Heart left ventricle (tissue), 16 donors: ENCODE measurements at regions not wholly inside any gene's neighbourhood (a gene's known extent, or its start where the extent isn't known, plus 50 kb on each side); places are given as distances from the start of the nearest gene placed in this dataset.

Experiments used
- ATAC-seq, 4 donors: fragments of 200-7000 bp; cut with Tn5 transposase; one replicate each; pipeline ENCODE4 v1.9.1; 2020 to 2022; ENCODE audit warnings: moderate library complexity in 4 of 4, mild to moderate bottlenecking in 3 of 4, moderate number of reproducible peaks in 1 of 4
- DNase-seq, 5 donors: peaks; one replicate each; pipeline ENCODE4 v3.0.0-alpha.2; 2020
- H3K27ac ChIP-seq, 12 donors: fragments of 200-600 bp; sonication (generic) in 4 of 12; one replicate each; pipeline versions ENCODE4 v1.5.0 to v1.8.0; 2016 to 2022; ENCODE audit warnings: mild to moderate bottlenecking in 2 of 12
- H3K27me3 ChIP-seq, 9 donors: fragments of 200-600 bp; sonication (generic) in 2 of 9; one replicate each; pipeline versions ENCODE4 v1.5.1 to v1.8.0; 2016 to 2022; ENCODE audit warnings: mild to moderate bottlenecking in 3 of 9
- H3K36me3 ChIP-seq, 9 donors: fragments of 200-600 bp; sonication (generic) in 2 of 9; one replicate each; pipeline versions ENCODE4 v1.5.0 to v1.8.0; 2018 to 2022; ENCODE audit warnings: mild to moderate bottlenecking in 2 of 9
- H3K4me1 ChIP-seq, 12 donors: fragments of 200-600 bp; sonication (generic) in 4 of 12; one replicate each; pipeline versions ENCODE4 v1.5.0 to v1.8.0; 2016 to 2022; ENCODE audit warnings: mild to moderate bottlenecking in 3 of 12
- H3K4me3 ChIP-seq, 12 donors: fragments of 200-600 bp; sonication (generic) in 4 of 12; one replicate each; pipeline versions ENCODE4 v1.5.0 to v1.8.0; 2017 to 2022; ENCODE audit warnings: mild to moderate bottlenecking in 9 of 12, moderate library complexity in 4 of 12
- H3K9me3 ChIP-seq, 12 donors: fragments of 200-600 bp; sonication (generic) in 4 of 12; one replicate each; pipeline versions ENCODE4 v1.5.0 to v1.8.0; 2016 to 2022; ENCODE audit warnings: mild to moderate bottlenecking in 1 of 12
- CTCF ChIP-seq, 12 donors: fragments of 200-600 bp; sonication (generic) in 4 of 12; IDR thresholded peaks; one replicate each; pipeline versions ENCODE4 v1.5.0 to v1.8.0; 2018 to 2022; ENCODE audit warnings: antibody characterized with exemption in 12 of 12, mild to moderate bottlenecking in 5 of 12
- POLR2A ChIP-seq, 2 donors: fragments of 450-650 bp; IDR thresholded peaks; one replicate each; pipeline ENCODE4 v1.6.1; 2017; ENCODE audit warnings: antibody characterized with exemption in 2 of 2, mild to moderate bottlenecking in 2 of 2, moderate library complexity in 2 of 2
- WGBS, 4 donors: extraction: QIAGEN DNeasy Blood & Tissue Kit in 2 of 4; methylation state at CpG; one replicate each; pipeline versions ENCODE4 v1.1.5 to v1.1.7; 2013 to 2018; 5-methylcytosine and 5-hydroxymethylcytosine counted together
- intact Hi-C, 10 donors: fragments of 100-400 bp; cut with DNase I; formaldehyde crosslinking; loops; one replicate each; pipeline versions ENCODE4 v1.11.1 to v1.14.2; 2022
- donor health status: ischemic (EF 13 %, LVEDD 7.1; RV severe dilation, severe dysfunction).
- donor health status: healthy with polysubstance abuse.
- donor health status: DM: no; HTN: yes; CAD: no.
- donor health status: DM: no; HTN: no; CAD: no.
- donor health status: ischemic (EF 25% LVEDD 6.9; RV normal size, moderate dysfunction).
- donor health status: ischemic (EF 25% LVEDD 5.7; RV mildly dilated, moderate dysfunction).
- donor health status: healthy.
- donor health status: DM: yes; HTN: yes; CAD: no.
- donor health status: ischemic (EF 35%, LVEDD 5.7; RV mildly dilated, moderate dysfunction).
- donor health status: nonischemic (EF 11% LVEDD 7.7; RV severe dilation, severe dysfunction).
- donor health status: DM: yes; HTN: yes; CAD: no.
- donor health status: PGD.
- donor health status: ischemic (EF 29% LVEDD 5.4; RV normal size, mild dysfunction).
- donor health status: nonischemic (EF 23%, LVEDD 6.1; RV moderate dilation, normal function).

GRCh38 chr10:20978617-20979016 lies 81.5 kb upstream of the NEBL start:
- TF ChIP-seq CTCF (IDR thresholded peaks at IDR 0.05) (no peak), POLR2A (IDR thresholded peaks at IDR 0.05) (no peak)
- Histone ChIP-seq H3K9me3 (peaks cover 0 to 4% (median 0%) of the 10 kb centered on the region in 12 donors), H3K27me3 (no peaks in the 10 kb centered on the region), H3K36me3 (no peaks in the 10 kb centered on the region), H3K4me1 (peaks cover 0 to 18% (median 1%) of the 10 kb centered on the region in 12 donors), H3K4me3 (no peak overlapping the region), H3K27ac (no peak overlapping the region)
- DNase-seq: no peak
- 43 to 58% (median 48%) methylated on average over 5 of the region's 5 CpGs for WGBS, 4 donors
- intact Hi-C loops: no loop called here
- ATAC-seq: peak in 1 of 4 donors; percentile 34

- no peak for TF ChIP-seq CTCF (IDR thresholded peaks at IDR 0.05)
- Histone ChIP-seq H3K27me3 (no peaks in the 10 kb centered on the region), H3K4me3 (no peak overlapping the region), H3K4me1 (peaks cover 0 to 18% (median 1%) of the 10 kb centered on the region in 12 donors), H3K27ac (no peak overlapping the region), H3K36me3 (no peaks in the 10 kb centered on the region), H3K9me3 (peaks cover 0 to 4% (median 0%) of the 10 kb centered on the region in 12 donors)
- no peak for ATAC-seq
- intact Hi-C loops: no loop called here
- WGBS, 4 donors: 50 to 54% (median 52%) methylated on average over 5 of the region's 5 CpGs
- DNase-seq: no peak
These were observed 80.2 kb upstream of the NEBL start for GRCh38 chr10:20977300-20977699.

- no peaks in the 10 kb centered on the region for H3K36me3 ChIP-seq
- ATAC-seq (no peak), DNase-seq (no peak)
- intact Hi-C loops: no loop called here
- no peaks in the 10 kb centered on the region for H3K27me3 ChIP-seq
- TF ChIP-seq CTCF (IDR thresholded peaks at IDR 0.05): no peak
- TF ChIP-seq POLR2A (IDR thresholded peaks at IDR 0.05): no peak
- H3K4me3 ChIP-seq: no peak overlapping the region
- no peak overlapping the region for H3K27ac ChIP-seq
- H3K9me3 ChIP-seq: peaks cover 0 to 4% (median 0%) of the 10 kb centered on the region in 12 donors
- WGBS, 4 donors: 38 to 46% (median 42%) methylated on average over 3 of the region's 3 CpGs
- H3K4me1 ChIP-seq: peaks cover 0 to 18% (median 1%) of the 10 kb centered on the region in 12 donors
These were observed 79.8 kb upstream of the NEBL start for GRCh38 chr10:20976891-20977290.

GRCh38 chr10:20976390-20976789 lies 79.3 kb upstream of the NEBL start:
- intact Hi-C loops: no loop called here
- Histone ChIP-seq H3K4me3 (no peak overlapping the region), H3K9me3 (peaks cover 0 to under 1% (median 0%) of the 10 kb centered on the region in 12 donors), H3K36me3 (no peaks in the 10 kb centered on the region), H3K27me3 (no peaks in the 10 kb centered on the region), H3K27ac (no peak overlapping the region), H3K4me1 (peaks cover 0 to 18% (median 1%) of the 10 kb centered on the region in 12 donors)
- TF ChIP-seq POLR2A (IDR thresholded peaks at IDR 0.05) (no peak), CTCF (IDR thresholded peaks at IDR 0.05) (no peak)
- no peak for DNase-seq
- no peak for ATAC-seq
- 87 to 94% (median 88%) methylated on average over 3 of the region's 3 CpGs for WGBS, 4 donors
